Fibroblast of lung (primary cell): ENCODE measurements at regions not wholly inside any gene's neighbourhood (a gene's known extent, or its start where the extent isn't known, plus 50 kb on each side); places are given as distances from the start of the nearest gene placed in this dataset.

Experiments
- DNase-seq, 2 donors: peaks; one replicate each; pipeline versions ENCODE4 v3.0.0 to v3.0.0-alpha.2; 2010; ENCODE audit warnings: low read depth in 2 of 2
- H2AFZ ChIP-seq: 2 replicates; pipeline ENCODE4 v1.5.1; 2012; ENCODE audit warnings: low read length, control low read depth, inconsistent platforms
- H3K27ac ChIP-seq: 2 replicates; pipeline ENCODE4 v1.5.1; 2011; ENCODE audit warnings: low read length, control low read depth; ENCODE audit not compliant: insufficient read depth
- H3K27me3 ChIP-seq: 2 replicates; pipeline ENCODE4 v1.5.1; 2011; ENCODE audit warnings: mild to moderate bottlenecking, low read length; ENCODE audit not compliant: control insufficient read depth, insufficient read depth
- H3K36me3 ChIP-seq: 2 replicates; pipeline ENCODE4 v1.5.1; 2011; ENCODE audit warnings: low read length; ENCODE audit not compliant: control insufficient read depth, insufficient read depth
- H3K4me1 ChIP-seq: 2 replicates; pipeline ENCODE4 v1.5.1; 2011; ENCODE audit warnings: low read length; ENCODE audit not compliant: control insufficient read depth, insufficient read depth; ENCODE audit errors: extremely low read depth
- H3K4me2 ChIP-seq: 2 replicates; pipeline ENCODE4 v1.5.1; 2011; ENCODE audit warnings: low read length, control low read depth; ENCODE audit not compliant: insufficient read depth; ENCODE audit errors: extremely low read depth
- H3K4me3 ChIP-seq, 4 experiments: fragments of 200-600 bp in 1 of 4; sonication (generic) in 1 of 4; replicated peaks in 1 of 4; 2 replicates each; pipeline ENCODE4 v1.5.1; 2011 to 2016; ENCODE audit warnings: low read length in 4 of 4, low read depth in 3 of 4, mild to moderate bottlenecking in 3 of 4, control low read depth in 2 of 4, inconsistent platforms in 1 of 4, mixed read lengths in 1 of 4; ENCODE audit not compliant: insufficient read depth in 1 of 4; ENCODE audit errors: control extremely low read depth in 1 of 4
- H3K79me2 ChIP-seq: 2 replicates; pipeline ENCODE4 v1.5.1; 2012; ENCODE audit warnings: mild to moderate bottlenecking, low read length, inconsistent platforms; ENCODE audit not compliant: control insufficient read depth, insufficient read depth
- H3K9ac ChIP-seq: 2 replicates; pipeline ENCODE4 v1.5.1; 2011; ENCODE audit warnings: mild to moderate bottlenecking, low read length, control low read depth; ENCODE audit not compliant: insufficient read depth
- H3K9me3 ChIP-seq: 2 replicates; pipeline ENCODE4 v1.5.1; 2012; ENCODE audit warnings: low read depth, low read length; ENCODE audit not compliant: control insufficient read depth, insufficient read depth
- H4K20me1 ChIP-seq: 2 replicates; pipeline ENCODE4 v1.5.1; 2011; ENCODE audit warnings: low read length; ENCODE audit not compliant: control insufficient read depth, insufficient read depth; ENCODE audit errors: extremely low read depth
- CTCF ChIP-seq, 2 donors: IDR thresholded peaks in 1 of 2; conservative IDR thresholded peaks in 1 of 2; 1 replicate in 1 of 2; 2 replicates in 1 of 2; pipeline ENCODE4 v1.5.1; 2011 to 2012; ENCODE audit warnings: low read length in 2 of 2, control low read depth in 1 of 2, inconsistent platforms in 1 of 2, low read depth in 1 of 2, mild to moderate bottlenecking in 1 of 2
- EZH2 ChIP-seq: IDR thresholded peaks from 2 replicates; pipeline ENCODE4 v1.5.1; 2012; ENCODE audit warnings: low read length, control low read depth, mild to moderate bottlenecking; ENCODE audit errors: missing control alignments

- no peak for DNase-seq
- Histone ChIP-seq H3K4me2 (no peak overlapping the region), H4K20me1 (no peaks in the 10 kb centered on the region), H2AFZ (no peak overlapping the region), H3K9ac (no peak overlapping the region), H3K9me3 (no peaks in the 10 kb centered on the region), H3K4me3 (no peak overlapping the region), H3K79me2 (no peaks in the 10 kb centered on the region), H3K4me1 (no peaks in the 10 kb centered on the region), H3K27ac (no peak overlapping the region), H3K27me3 (no peaks in the 10 kb centered on the region), H3K36me3 (no peaks in the 10 kb centered on the region)
- TF ChIP-seq EZH2 = no peak
- no peak for TF ChIP-seq CTCF (conservative IDR thresholded peaks at IDR 0.05 in 1 of 2, IDR thresholded peaks at IDR 0.05 in 1 of 2; ENCODE audit: low read depth in 1 of 2, low read length in 2 of 2)
Measured at GRCh38 chr4:11506194-11506593, 77.5 kb upstream of the HS3ST1 start.

- Histone ChIP-seq H3K27ac (no peak overlapping the region), H3K27me3 (no peaks in the 10 kb centered on the region), H3K4me1 (no peaks in the 10 kb centered on the region), H4K20me1 (no peaks in the 10 kb centered on the region), H3K79me2 (no peaks in the 10 kb centered on the region), H3K36me3 (no peaks in the 10 kb centered on the region), H2AFZ (no peak overlapping the region), H3K9ac (no peak overlapping the region), H3K9me3 (no peaks in the 10 kb centered on the region), H3K4me2 (no peak overlapping the region), H3K4me3 (no peak overlapping the region)
- DNase-seq = peak in 1 of 2 donors; percentile 82
- TF ChIP-seq CTCF (conservative IDR thresholded peaks at IDR 0.05 in 1 of 2, IDR thresholded peaks at IDR 0.05 in 1 of 2; ENCODE audit: low read depth in 1 of 2, low read length in 2 of 2) (no peak), EZH2 (no peak)
Measured at GRCh38 chr4:11505221-11505971, 76.7 kb upstream of the HS3ST1 start.

- TF ChIP-seq EZH2 (no peak), CTCF (conservative IDR thresholded peaks at IDR 0.05 in 1 of 2, IDR thresholded peaks at IDR 0.05 in 1 of 2; ENCODE audit: low read depth in 1 of 2, low read length in 2 of 2) (no peak)
- H4K20me1 ChIP-seq = no peaks in the 10 kb centered on the region
- no peak overlapping the region for H3K9ac ChIP-seq
- H3K27me3 ChIP-seq = no peaks in the 10 kb centered on the region
- H3K4me2 ChIP-seq = no peak overlapping the region
- no peaks in the 10 kb centered on the region for H3K36me3 ChIP-seq
- H3K79me2 ChIP-seq = no peaks in the 10 kb centered on the region
- H3K9me3 ChIP-seq = no peaks in the 10 kb centered on the region
- H3K27ac ChIP-seq = no peak overlapping the region
- DNase-seq = no peak
- no peak overlapping the region for H2AFZ ChIP-seq
- H3K4me3 ChIP-seq = no peak overlapping the region
- H3K4me1 ChIP-seq = no peaks in the 10 kb centered on the region
Measured at GRCh38 chr4:11503166-11503565, 74.5 kb upstream of the HS3ST1 start.
